ENCODE measurements at regions not wholly inside any gene's neighbourhood (a gene's known extent, or its start where the extent isn't known, plus 50 kb on each side); places are given as distances from the start of the nearest gene placed in this dataset.

- TF ChIP-seq CTCF (conservative IDR thresholded peaks at IDR 0.05; ENCODE audit: low read depth, low read length) (no peak), EZH2 (IDR thresholded peaks at IDR 0.05; ENCODE audit: borderline replicate concordance, low read depth, low read length, poor library complexity, severe bottlenecking) (no peak)
Measured at GRCh38 chr12:107475900-107476299, 209.7 kb upstream of the PWP1 start.
